Kidney (tissue), 13 donors: ENCODE measurements at regions not wholly inside any gene's neighbourhood (a gene's known extent, or its start where the extent isn't known, plus 50 kb on each side); places are given as distances from the start of the nearest gene placed in this dataset.

ENCODE experiments used
- DNase-seq, 5 donors: peaks; one replicate each; pipeline ENCODE4 v3.0.0-alpha.2; 2013 to 2020
- FAIRE-seq: peaks from 2 replicates; lab custom pipeline; 2012; peaks lifted over from hg19 to GRCh38; lab: Jason Lieb, UNC
- H3K27ac ChIP-seq, 2 donors: one replicate each; pipeline ENCODE4 v1.7.0; 2013; ENCODE audit warnings: low read depth in 2 of 2, low read length in 2 of 2, inconsistent platforms in 1 of 2
- H3K27me3 ChIP-seq: one replicate; pipeline ENCODE4 v1.7.1; 2013; ENCODE audit warnings: low read length, inconsistent platforms; ENCODE audit not compliant: control insufficient read depth, insufficient read depth
- H3K36me3 ChIP-seq, 3 donors: one replicate each; pipeline versions ENCODE4 v1.7.0 to v1.7.1; 2013; ENCODE audit warnings: low read length in 3 of 3, control low read depth in 1 of 3, inconsistent platforms in 1 of 3; ENCODE audit not compliant: insufficient read depth in 3 of 3, control insufficient read depth in 2 of 3
- H3K4me1 ChIP-seq, 3 donors: one replicate each; pipeline versions ENCODE4 v1.7.0 to v1.7.1; 2013; ENCODE audit warnings: low read length in 3 of 3, inconsistent platforms in 1 of 3, low read depth in 1 of 3; ENCODE audit not compliant: control insufficient read depth in 2 of 3, insufficient read depth in 2 of 3
- H3K4me3 ChIP-seq, 3 donors: one replicate each; pipeline versions ENCODE4 v1.7.0 to v1.8.1; 2013; ENCODE audit warnings: low read length in 3 of 3, control low read depth in 1 of 3, inconsistent platforms in 1 of 3
- H3K9ac ChIP-seq, 3 donors: one replicate each; pipeline versions ENCODE4 v1.7.0 to v1.7.1; 2013; ENCODE audit warnings: low read length in 3 of 3, control low read depth in 1 of 3, inconsistent platforms in 1 of 3
- H3K9me3 ChIP-seq, 3 donors: one replicate each; pipeline versions ENCODE4 v1.7.0 to v1.7.1; 2013; ENCODE audit warnings: low read length in 3 of 3, control low read depth in 1 of 3, inconsistent platforms in 1 of 3; ENCODE audit not compliant: control insufficient read depth in 2 of 3, insufficient read depth in 1 of 3
- intact Hi-C: fragments of 100-400 bp; cut with DNase I; formaldehyde crosslinking; loops from one replicate; pipeline ENCODE4 v1.11.1; 2022
- TF ChIP-seq, protein P1 (sequence below): IDR thresholded peaks from 3 replicates; pipeline ENCODE4 v1.5.1; 2012; ENCODE audit warnings: mild to moderate bottlenecking, moderate library complexity, borderline replicate concordance; ENCODE audit not compliant: insufficient read depth; ENCODE audit errors: extremely low read depth
- donor health status: control.
- donor health status: control.
- donor health status: control.
- donor health status: control.
- donor health status: control.
- donor health status: DM: yes; HTN: yes; CAD: no.
- donor health status: Normal renal cell carcinoma (clear cell type).

DNA sequence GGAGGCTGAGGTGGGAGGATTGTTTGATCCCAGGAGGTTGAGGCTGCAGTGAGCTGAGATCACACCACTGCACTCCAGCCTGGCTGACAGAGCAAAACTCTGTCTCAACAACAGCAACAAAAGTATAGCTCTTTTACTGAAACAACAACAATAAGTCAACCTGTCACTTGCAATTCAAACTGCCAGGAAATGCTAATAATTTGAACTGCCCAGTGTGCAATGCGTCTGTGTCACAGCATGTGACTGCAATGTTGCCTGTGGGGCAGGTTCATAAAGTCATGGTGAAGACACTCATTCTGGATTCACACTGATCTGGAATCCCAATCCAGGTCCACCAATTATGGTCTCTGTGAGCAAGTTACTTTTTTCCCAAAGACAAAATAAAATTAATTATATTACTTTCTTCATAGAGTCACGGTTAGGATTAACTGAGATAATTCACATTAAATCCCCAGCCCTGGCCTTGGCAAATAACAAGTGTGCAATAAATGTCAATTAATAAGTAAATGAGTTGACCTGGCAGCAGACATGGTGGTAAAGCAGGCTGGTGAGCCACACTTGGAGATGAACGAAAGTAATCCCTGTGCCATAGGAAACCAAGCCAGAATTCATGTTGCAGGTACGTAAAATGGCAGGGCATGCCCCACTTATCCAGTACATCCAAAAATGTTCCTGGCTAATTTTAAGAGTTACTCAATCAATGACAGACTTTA lies 89.1 kb upstream of the CPSF6 start:
- intact Hi-C loops: no loop called here
- TF ChIP-seq, protein P1, sequence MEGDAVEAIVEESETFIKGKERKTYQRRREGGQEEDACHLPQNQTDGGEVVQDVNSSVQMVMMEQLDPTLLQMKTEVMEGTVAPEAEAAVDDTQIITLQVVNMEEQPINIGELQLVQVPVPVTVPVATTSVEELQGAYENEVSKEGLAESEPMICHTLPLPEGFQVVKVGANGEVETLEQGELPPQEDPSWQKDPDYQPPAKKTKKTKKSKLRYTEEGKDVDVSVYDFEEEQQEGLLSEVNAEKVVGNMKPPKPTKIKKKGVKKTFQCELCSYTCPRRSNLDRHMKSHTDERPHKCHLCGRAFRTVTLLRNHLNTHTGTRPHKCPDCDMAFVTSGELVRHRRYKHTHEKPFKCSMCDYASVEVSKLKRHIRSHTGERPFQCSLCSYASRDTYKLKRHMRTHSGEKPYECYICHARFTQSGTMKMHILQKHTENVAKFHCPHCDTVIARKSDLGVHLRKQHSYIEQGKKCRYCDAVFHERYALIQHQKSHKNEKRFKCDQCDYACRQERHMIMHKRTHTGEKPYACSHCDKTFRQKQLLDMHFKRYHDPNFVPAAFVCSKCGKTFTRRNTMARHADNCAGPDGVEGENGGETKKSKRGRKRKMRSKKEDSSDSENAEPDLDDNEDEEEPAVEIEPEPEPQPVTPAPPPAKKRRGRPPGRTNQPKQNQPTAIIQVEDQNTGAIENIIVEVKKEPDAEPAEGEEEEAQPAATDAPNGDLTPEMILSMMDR: no peak
- no peak overlapping the region for H3K9ac ChIP-seq
- H3K4me1 ChIP-seq: peaks cover 0 to 13% (median 8%) of the 10 kb centered on the region in 3 donors
- no peaks in the 10 kb centered on the region for H3K27me3 ChIP-seq
- FAIRE-seq (no peak), DNase-seq (no peak)
- no peaks in the 10 kb centered on the region for H3K9me3 ChIP-seq
- no peak overlapping the region for H3K27ac ChIP-seq
- H3K4me3 ChIP-seq: no peak overlapping the region
- H3K36me3 ChIP-seq: no peaks in the 10 kb centered on the region

DNA sequence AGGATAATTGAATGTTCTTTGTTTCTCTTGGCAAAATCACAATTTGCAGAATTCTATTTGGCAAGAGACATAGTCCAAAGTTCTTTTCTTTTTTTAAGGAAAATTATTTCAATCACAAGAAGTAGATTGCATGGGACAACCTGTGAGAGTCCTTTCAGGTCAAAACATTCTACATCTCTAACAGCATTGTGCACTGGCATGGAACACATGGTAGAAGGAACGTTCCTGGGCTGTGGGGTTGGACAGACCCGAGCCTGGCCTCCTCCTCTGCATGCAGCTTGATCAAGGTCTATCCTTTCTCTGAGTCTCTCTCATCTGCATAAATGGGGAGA lies 88.6 kb upstream of the CPSF6 start:
- intact Hi-C loops: no loop called here
- DNase-seq: no peak
- no peak overlapping the region for H3K9ac ChIP-seq
- FAIRE-seq: no peak
- H3K4me3 ChIP-seq: no peak overlapping the region
- peaks cover 0 to 13% (median 8%) of the 10 kb centered on the region in 3 donors for H3K4me1 ChIP-seq
- no peak overlapping the region for H3K27ac ChIP-seq
- no peaks in the 10 kb centered on the region for H3K9me3 ChIP-seq
- no peaks in the 10 kb centered on the region for H3K36me3 ChIP-seq
- TF ChIP-seq, protein P1: no peak
- no peaks in the 10 kb centered on the region for H3K27me3 ChIP-seq

DNA sequence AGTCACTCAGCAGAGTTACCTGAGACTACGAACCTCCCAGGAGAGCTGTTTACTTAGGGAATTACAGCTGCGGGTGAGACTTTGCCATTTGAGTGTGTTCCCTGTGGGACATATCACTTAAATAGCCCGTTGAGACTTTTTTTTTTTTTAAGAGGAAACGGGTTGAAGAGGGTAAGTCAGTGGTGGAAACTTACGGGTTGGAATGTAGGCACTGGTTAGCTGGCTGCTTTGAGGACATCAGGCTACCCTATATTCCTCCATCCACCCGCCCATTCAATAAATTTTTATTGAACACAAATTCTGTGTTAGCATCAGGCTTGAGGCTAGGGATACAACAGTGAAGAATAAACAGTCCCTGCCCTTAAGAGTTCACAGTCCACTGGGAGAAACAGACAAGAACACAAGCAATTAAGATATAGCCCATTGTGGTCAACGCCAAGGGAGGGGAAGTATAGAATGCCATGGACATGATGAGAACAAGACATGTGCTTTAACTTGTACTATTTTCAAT lies 88.1 kb upstream of the CPSF6 start:
- TF ChIP-seq, protein P1: no peak
- Histone ChIP-seq H3K9me3 (no peaks in the 10 kb centered on the region), H3K9ac (no peak overlapping the region), H3K27me3 (no peaks in the 10 kb centered on the region), H3K4me3 (no peak overlapping the region), H3K4me1 (peaks cover 0 to 13% (median 8%) of the 10 kb centered on the region in 3 donors), H3K36me3 (no peaks in the 10 kb centered on the region), H3K27ac (no peak overlapping the region)
- FAIRE-seq (no peak), DNase-seq (no peak)
- intact Hi-C loops: no loop called here
